Adrenal gland (tissue), 9 donors: ENCODE measurements at regions not wholly inside any gene's neighbourhood (a gene's known extent, or its start where the extent isn't known, plus 50 kb on each side); places are given as distances from the start of the nearest gene placed in this dataset.

Experiments used
- DNase-seq, 7 donors: peaks; one replicate each; pipeline ENCODE4 v3.0.0-alpha.2; 2019 to 2020
- H3K27ac ChIP-seq, 5 donors: fragments of 200-600 bp; sonication (generic) in 4 of 5; 1 replicate in 3 of 5; 2 replicates in 2 of 5; pipeline versions ENCODE4 v1.5.1 to v1.8.0; 2016 to 2020; ENCODE audit warnings: mild to moderate bottlenecking in 1 of 5
- H3K27me3 ChIP-seq: fragments of 200-600 bp; 2 replicates; pipeline ENCODE4 v1.8.0; 2021
- H3K36me3 ChIP-seq, 2 donors: fragments of 200-600 bp; replicated peaks in 1 of 2; 1 replicate in 1 of 2; 2 replicates in 1 of 2; pipeline versions ENCODE4 v1.5.1 to v1.8.0; 2018 to 2022
- H3K4me1 ChIP-seq, 2 donors: fragments of 200-600 bp; replicated peaks in 1 of 2; 1 replicate in 1 of 2; 2 replicates in 1 of 2; pipeline versions ENCODE4 v1.5.1 to v1.8.0; 2018 to 2021
- H3K4me3 ChIP-seq, 4 donors: fragments of 200-600 bp; sonication (generic) in 3 of 4; one replicate each; pipeline ENCODE4 v1.5.1; 2016 to 2018
- H3K9me3 ChIP-seq, 3 donors: fragments of 200-600 bp; sonication (generic) in 1 of 3; replicated peaks in 1 of 3; 1 replicate in 2 of 3; 2 replicates in 1 of 3; pipeline versions ENCODE4 v1.5.1 to v1.8.0; 2016 to 2021
- CTCF ChIP-seq, 6 experiments: fragments of 450-650 bp in 4 of 6; fragments of 200-600 bp in 2 of 6; sonication (generic) in 1 of 6; IDR thresholded peaks; 1 replicate in 5 of 6; 2 replicates in 1 of 6; pipeline versions ENCODE4 v1.5.1 to v1.8.0; 2016 to 2021; ENCODE audit warnings: antibody characterized with exemption in 6 of 6, mild to moderate bottlenecking in 2 of 6, moderate library complexity in 1 of 6
- POLR2A ChIP-seq, 2 donors: fragments of 450-650 bp; IDR thresholded peaks; one replicate each; pipeline ENCODE4 v1.6.1; 2017; ENCODE audit warnings: antibody characterized with exemption in 2 of 2, mild to moderate bottlenecking in 2 of 2, moderate library complexity in 1 of 2
- WGBS, 4 donors: extraction: QIAGEN DNeasy Blood & Tissue Kit in 2 of 4; methylation state at CpG; one replicate each; pipeline versions ENCODE4 v1.1.5 to v1.1.7; 2013 to 2017; 5-methylcytosine and 5-hydroxymethylcytosine counted together
- intact Hi-C, 2 donors: fragments of 100-400 bp; cut with DNase I; formaldehyde crosslinking; loops; one replicate each; pipeline versions ENCODE4 v1.14.1 to v1.15.0; 2022 to 2023
- donor health status: healthy with polysubstance abuse.
- donor health status: Bipolar disorder and iron deficiency.
- donor health status: DM: yes; HTN: yes; CAD: no.
- donor health status: DM: no; HTN: no; CAD: no.
- donor health status: DM: no; HTN: no; CAD: no.

DNA sequence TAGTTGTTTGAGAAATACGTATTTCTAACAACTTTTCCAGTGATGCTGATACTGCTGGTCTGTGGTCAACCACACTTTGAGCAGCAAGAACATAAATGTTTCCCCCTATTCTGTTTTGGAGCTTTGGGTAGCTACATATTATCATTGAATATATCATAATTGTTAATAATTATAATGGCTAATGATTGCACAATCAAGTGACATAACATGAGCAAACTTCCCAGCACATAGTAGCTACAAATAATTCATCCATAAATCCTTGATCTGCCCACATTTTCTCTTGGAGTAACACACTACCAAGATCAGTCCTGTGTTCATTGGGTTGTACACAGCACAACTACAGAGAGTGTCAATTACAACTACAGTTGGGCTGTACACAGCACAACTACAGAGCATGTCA lies 436.3 kb upstream of the MAGEB18 start:
- 48 to 77% (median 65%) methylated on average over 1 of the region's 1 CpG for WGBS, 4 donors
- Histone ChIP-seq H3K4me3 (no peak overlapping the region), H3K4me1 (no peaks in the 10 kb centered on the region), H3K27ac (no peak overlapping the region), H3K36me3 (no peaks in the 10 kb centered on the region), H3K9me3 (no peaks in the 10 kb centered on the region), H3K27me3 (no peaks in the 10 kb centered on the region)
- TF ChIP-seq POLR2A (IDR thresholded peaks at IDR 0.05) (no peak), CTCF (IDR thresholded peaks at IDR 0.05) (no peak)
- no peak for DNase-seq
- intact Hi-C loops = no loop called here

DNA sequence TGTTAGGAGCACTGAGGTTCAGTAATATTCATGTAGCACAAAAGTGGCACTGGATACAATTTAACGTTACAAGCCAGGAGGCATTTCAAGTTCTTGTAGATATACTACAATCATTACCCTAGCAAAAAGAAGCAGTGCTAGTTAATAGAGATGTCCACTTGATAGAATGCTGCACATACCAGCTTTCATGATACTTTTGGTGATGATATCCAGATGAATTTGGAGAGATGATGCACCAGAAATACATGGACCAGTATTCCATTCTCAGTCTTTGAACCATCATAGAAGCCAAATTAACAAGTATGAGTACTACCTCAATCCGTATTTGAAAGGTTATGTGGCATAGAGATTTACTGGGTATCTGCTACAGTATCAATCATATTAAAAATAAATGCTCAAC lies 421.0 kb upstream of the MAGEB18 start:
- TF ChIP-seq POLR2A (IDR thresholded peaks at IDR 0.05) (no peak), CTCF (IDR thresholded peaks at IDR 0.05) (no peak)
- H3K9me3 ChIP-seq = no peaks in the 10 kb centered on the region
- H3K36me3 ChIP-seq = no peaks in the 10 kb centered on the region
- no peak overlapping the region for H3K27ac ChIP-seq
- H3K4me1 ChIP-seq = no peaks in the 10 kb centered on the region
- 46 to 66% (median 60%) methylated on average over 2 of the region's 2 CpGs for WGBS, 4 donors
- intact Hi-C loops = no loop called here
- H3K4me3 ChIP-seq = no peak overlapping the region
- H3K27me3 ChIP-seq = no peaks in the 10 kb centered on the region
- DNase-seq = no peak

- WGBS, 4 donors = 1 to 4% (median 1%) methylated on average over 2 of the region's 2 CpGs
These were observed 416.6 kb upstream of the MAGEB18 start for GRCh38 chrX:25721564-25721963.

DNA sequence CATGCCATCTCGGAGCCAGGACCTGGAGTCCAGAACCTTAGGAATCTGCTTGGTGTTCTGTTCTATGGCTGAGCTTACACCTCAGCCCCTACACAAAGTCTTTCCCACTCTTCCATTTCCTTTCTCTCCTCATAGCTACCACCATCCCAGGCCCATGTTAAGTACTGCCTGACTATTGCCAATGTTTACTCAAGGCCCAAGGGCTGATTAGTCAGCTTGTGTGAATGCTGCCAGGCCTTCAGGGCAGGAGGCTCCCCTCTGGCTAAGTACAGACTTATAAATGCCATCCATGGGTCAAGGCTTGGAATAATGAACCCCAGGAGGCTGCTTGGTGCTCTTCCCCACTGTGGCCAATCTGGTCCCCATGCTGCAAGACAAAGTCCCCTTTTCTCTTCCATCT lies 411.6 kb upstream of the MAGEB18 start:
- Histone ChIP-seq H3K4me3 (no peak overlapping the region), H3K36me3 (no peaks in the 10 kb centered on the region), H3K27ac (no peak overlapping the region), H3K27me3 (no peaks in the 10 kb centered on the region), H3K9me3 (no peaks in the 10 kb centered on the region), H3K4me1 (no peaks in the 10 kb centered on the region)
- DNase-seq = no peak
- 71 to 93% (median 82%) methylated on average over 1 of the region's 1 CpG; no CpG with 5 or more reads in 1 of the 4 donors for WGBS, 4 donors
- intact Hi-C loops = no loop called here
- no peak for TF ChIP-seq POLR2A (IDR thresholded peaks at IDR 0.05)
- TF ChIP-seq CTCF (IDR thresholded peaks at IDR 0.05) = no peak

More at GRCh38 chrX:25721564-25721963, 416.6 kb upstream of the MAGEB18 start:
- intact Hi-C loops = no loop called here
- no peaks in the 10 kb centered on the region for H3K27me3 ChIP-seq
- no peaks in the 10 kb centered on the region for H3K9me3 ChIP-seq
- H3K27ac ChIP-seq = no peak overlapping the region
- DNase-seq = no peak
- H3K4me1 ChIP-seq = no peaks in the 10 kb centered on the region
- peak in 2 of 6 experiments; percentile 15 to 49 for TF ChIP-seq CTCF (IDR thresholded peaks at IDR 0.05)
- no peak for TF ChIP-seq POLR2A (IDR thresholded peaks at IDR 0.05)
- no peaks in the 10 kb centered on the region for H3K36me3 ChIP-seq
- H3K4me3 ChIP-seq = no peak overlapping the region
